ENCODE measurements at regions not wholly inside any gene's neighbourhood (a gene's known extent, or its start where the extent isn't known, plus 50 kb on each side); places are given as distances from the start of the nearest gene placed in this dataset.
"Not testable (repeated sequence)": the region's sequence is repeated elsewhere in the genome, so short reads cannot be mapped to it uniquely, and the experiment has no call there.

DNA sequence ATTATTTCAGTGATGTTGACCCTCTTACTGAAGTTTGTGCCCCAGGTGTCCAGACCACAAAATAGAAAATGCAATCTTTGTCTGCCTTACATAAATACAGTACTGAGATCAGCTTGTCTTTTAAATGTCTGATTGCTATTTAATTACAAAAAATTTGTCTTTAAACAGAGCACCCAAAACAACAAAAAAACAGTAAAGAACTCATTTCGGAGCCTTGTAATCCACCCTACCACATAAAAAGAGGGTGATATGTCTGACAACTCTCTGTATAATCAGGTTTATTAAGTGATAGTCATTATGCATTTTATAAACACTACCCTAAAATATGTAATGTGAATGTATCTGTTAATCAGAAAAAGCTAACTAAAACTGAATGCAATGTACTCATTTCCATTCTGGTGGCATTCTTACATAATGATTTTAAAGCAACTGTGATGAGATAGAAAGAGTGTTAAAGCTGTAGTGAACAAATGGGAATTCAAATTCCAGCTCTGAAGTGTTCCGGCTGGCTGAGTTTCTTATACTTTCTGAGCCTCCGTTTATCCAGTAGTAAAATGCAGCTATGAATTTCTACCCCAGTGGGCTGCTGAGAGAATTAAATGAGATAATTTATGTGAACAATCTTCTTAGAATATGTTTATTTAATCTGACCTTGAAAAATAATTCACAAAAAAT, 486.6 kb downstream of the USP25 start:
- DNase-seq (ENCODE audit: low read depth, low spot score): no peak

DNA sequence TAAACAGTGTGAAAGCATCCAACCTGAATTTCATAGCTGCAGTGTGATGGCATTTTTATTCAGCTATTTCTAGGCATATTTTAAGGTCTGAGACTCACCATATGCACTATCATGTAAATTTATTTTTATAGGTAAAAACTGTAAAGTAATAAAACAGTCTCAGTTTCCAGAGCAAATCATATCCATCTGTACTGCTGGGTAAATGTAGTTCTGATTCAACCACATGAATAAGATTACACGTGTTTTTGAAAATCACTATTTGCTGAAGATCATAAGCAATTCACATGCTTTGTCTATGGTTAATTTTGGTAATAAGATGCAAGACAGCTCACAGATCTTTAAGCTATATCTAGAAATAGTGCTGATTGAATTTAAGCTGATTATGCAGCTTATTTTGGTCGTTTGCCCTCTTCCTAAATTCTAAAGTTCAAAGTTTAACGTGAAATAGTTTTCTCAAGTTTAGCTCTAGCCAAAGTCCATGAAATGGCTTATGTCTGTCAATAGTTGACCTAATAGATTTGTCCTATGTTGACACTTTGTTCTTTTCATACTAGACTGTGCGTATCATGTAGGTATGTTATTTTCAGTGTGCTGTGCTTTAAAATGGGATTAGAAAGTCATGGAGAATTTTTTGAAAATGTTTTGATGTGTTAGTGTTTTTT, 489.0 kb downstream of the USP25 start:
- DNase-seq (ENCODE audit: low read depth, low spot score): no peak

- DNase-seq (ENCODE audit: low read depth, low spot score): not testable (repeated sequence)
Measured at GRCh38 chr21:16224756-16225155, 495.0 kb downstream of the USP25 start.

DNA sequence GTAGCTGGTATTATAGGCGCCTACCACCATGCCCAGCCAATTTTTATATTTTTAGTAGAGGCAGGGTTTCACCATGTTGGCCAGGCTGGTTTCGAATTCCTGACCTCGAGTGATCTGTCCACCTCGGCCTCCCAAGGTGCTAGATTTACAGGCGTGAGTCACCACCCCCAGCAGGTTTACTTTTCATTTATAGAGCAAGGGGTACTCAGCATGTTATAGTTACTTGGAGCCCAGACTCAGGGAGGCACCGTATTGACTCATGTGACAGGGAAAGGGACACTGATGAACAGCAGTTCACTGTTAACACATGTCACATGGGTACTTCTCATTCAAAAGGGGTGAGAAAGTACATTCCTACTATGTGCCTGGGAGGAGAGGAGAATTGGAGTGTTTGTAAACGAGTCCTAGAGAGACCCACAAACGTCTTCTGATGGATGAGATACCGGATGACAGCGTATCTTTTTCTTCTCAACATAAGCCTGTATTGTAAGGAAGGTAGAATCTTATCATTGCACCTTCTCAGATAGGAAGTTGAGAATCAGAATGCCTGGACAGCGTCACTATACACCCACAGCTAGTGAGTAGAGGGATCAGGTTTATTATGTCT, 510.0 kb downstream of the USP25 start:
- no peak for DNase-seq (ENCODE audit: low read depth, low spot score)

DNA sequence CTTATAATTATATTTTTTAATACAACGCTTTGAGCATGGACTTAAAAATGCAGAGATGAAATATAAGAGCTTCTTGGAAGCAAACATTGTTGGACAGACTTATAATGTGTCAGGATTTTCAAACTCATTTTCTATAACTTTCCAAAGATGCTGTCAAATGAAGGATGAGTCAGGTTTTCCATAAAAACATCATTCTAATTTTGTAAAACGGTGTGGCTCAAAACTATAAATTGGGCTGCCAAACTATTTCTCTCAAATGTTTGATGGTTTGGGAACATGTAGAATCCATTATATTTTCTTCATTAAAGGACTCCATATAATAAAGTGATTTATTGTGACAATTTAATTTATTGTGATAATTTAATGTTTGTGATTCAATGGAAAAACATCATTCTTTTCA, 511.2 kb downstream of the USP25 start:
- no peak for DNase-seq (ENCODE audit: low read depth, low spot score)

DNA sequence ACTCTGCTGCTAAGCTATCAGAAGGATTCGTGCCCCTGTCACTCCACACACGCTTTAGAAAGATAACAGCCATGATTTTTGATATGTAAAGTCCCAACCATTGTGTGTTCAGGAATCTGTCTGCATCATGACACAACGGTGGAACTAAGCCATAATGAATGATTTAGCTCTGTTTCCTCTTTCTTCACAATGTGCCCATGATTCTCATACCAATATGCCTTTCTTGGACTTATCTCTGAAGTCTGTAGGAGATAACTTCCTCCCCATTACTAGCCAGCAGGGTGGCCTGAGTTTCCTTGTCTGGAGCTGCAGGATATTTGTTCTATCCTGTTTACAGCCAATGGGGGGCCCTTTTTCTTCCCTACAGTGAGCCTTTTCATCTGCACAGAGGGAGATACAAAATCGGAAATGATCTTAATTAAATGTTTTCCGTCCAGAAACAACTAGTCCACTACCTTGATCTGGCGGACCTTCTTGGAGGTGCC, 511.7 kb downstream of the USP25 start:
- peak; percentile 33 for DNase-seq (ENCODE audit: low read depth, low spot score)

DNA sequence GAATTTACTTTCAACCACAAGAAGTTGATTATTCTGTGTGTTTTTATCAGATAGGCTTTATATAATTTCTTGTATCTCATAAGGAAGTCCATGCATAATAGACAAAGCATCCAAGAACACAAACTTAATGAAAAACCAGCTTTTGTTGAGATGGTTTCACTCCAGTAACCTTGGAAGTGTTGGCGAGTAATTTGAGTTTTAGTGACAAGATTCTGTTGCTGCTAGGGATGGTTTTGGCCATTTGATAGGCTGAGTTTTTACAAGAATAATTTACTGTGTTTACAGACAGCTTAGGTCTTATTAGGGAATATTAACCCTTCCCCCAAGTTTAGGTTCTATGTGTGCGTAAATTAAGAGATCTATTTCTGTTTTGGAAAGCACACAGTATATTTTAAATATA, 513.6 kb downstream of the USP25 start:
- DNase-seq (ENCODE audit: low read depth, low spot score): no peak

DNA sequence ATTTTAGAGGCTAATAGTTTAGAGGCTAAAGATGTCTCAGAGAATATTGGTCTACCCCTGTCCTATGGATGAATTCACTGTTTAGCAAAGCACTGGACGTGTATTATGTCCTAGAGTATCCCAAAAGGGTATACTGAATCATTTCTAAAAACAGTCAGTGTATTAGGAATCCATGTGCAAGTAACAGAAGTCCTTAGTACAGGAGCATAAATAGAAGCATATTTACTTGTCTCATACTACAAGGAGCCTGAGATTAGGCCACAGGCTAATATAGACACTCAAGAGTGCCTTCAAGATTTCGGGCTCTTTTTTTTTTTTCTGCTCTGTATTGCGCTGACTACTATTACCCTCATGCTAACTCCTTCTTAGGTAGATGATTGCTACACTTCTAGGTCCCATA, 518.9 kb downstream of the USP25 start:
- no peak for DNase-seq (ENCODE audit: low read depth, low spot score)

DNA sequence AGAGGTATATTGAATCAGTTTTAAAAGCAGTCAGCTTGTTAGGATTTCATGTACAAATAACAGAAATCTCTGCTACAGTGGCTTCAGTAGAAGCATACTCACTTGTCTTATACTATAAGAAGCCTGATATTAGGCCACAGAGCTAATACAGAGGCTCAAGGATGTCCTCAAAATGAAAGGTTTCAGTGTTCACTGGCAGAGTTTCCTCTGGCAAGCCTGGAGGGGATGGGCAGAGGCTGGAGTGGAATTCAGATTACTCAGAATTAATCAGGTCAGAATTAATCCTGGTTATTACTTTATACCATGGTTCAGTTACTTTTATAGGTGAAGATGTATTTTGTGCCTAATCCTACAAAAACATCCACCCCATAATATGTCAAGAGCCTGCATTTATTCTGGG, 520.5 kb downstream of the USP25 start:
- DNase-seq (ENCODE audit: low read depth, low spot score): no peak

DNA sequence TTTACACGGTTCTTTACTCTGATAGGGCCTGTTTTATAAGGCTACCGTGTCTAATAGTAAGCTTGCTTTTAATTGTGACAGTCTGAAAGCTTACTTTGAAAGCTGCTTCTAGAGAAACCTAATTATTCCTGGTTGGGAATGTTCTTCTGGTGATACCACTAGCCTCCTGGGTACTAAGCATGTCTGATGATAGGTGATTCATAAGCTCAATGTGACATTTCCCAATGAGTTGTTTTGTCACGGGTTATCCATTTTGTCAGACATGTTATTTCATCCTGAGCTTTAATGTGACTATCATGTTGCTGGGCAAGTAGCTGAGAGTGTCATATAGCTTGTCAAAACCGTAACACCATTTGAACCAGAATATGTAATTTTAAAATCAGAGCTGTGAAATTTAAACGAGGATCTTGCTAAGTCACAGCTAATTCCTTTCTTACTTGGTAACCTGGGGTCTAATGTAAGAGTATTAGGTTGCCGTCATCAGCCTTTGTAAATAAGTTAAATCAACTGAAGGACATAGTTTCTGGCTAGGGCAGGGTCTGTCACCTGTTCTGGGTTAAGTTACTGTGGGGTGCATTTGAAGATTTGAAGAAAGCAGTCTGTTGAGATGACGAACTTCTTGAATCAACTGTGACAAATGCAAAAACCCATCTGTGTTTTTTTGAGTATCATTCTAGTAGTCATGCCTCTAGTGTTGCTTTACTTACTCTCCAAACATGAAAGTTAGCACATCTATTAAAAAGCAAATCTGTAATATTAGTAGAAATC, 529.2 kb downstream of the USP25 start:
- DNase-seq (ENCODE audit: low read depth, low spot score): no peak

DNA sequence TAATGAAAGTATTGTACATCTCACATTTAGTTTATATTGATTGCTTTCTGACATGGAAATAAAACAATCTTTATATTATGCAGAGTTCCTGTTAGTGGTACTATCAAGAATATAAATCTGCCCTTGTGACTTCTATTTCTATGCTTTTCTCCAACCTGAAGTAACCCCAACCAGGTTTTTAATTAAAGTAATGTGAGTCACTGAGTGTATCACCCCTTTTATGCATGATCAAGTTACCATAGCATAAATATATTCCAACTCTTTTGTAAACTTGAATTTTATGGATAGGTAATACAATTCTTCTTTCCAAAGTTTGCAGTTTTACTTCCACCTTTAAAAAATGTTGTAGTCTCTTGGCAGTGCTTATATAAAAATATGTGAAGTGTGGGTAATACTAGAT, 532.3 kb downstream of the USP25 start:
- no peak for DNase-seq (ENCODE audit: low read depth, low spot score)

- no peak for DNase-seq (ENCODE audit: low read depth, low spot score)
Measured at GRCh38 chr21:16264319-16264718, 534.5 kb downstream of the USP25 start.

- DNase-seq (ENCODE audit: low read depth, low spot score): no peak
Measured at GRCh38 chr21:16269476-16269875, 539.7 kb downstream of the USP25 start.

DNA sequence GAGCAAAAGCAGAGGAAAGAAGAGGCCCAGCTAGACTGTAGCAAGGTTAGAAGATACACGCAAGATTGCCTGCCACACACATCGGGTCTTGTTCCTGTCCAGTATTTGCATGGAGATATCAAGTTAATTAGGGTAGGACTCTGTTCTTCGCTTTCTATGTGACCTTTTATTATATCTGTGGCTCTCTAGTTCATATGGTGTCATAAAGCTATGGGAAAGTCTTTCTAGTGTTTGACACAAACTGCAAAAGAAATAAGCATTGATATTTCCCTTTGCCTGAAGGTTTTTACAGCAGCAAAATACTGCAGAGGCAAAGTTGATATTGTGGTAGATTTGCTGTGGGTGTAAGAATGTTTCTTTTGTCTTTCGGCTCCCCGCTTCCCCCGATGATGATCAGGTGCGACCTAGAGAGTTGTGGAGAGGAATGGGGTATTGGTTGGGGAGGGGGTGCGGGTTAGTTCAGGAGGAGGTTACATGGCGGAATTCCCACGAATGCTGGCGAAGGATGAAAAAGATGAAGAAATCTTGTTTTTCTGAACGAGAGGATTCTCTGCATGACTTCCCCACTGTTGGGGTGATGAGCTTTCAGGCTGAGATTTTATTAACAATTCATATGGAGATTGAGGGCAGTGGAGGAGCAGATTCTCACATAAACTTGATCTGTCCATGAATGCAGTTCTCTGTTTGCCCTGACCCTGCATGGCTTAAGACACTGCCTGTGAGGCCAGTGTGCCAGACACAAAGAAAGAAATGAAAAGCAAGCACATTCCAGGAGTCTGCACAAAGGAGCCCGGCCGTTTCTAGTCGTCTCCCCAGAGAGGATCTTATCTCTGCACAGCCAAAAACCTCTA, 550.2 kb downstream of the USP25 start:
- peak; percentile 83 for DNase-seq (ENCODE audit: low read depth, low spot score)

GRCh38 chr21:16280686-16281091, 550.9 kb downstream of the USP25 start:
- DNase-seq (ENCODE audit: low read depth, low spot score): no peak

DNA sequence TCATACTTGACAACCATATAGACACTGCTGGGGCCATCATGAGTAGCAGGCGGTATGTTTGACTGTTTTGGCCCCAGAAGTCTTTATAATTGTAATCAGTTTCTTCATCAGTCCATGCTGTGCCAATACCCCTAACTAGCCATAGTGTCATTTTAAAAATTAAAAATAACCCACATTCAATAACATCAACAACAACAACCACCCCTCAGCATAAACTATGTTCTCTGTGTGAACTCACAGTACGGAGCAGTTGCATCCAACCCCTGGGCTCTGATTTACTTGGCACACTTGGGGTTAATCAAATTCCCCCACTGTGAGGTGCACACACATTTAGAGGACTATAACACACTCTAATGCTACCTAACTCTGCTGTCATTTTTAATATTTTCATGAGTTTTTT, 553.7 kb downstream of the USP25 start:
- no peak for DNase-seq (ENCODE audit: low read depth, low spot score)

DNA sequence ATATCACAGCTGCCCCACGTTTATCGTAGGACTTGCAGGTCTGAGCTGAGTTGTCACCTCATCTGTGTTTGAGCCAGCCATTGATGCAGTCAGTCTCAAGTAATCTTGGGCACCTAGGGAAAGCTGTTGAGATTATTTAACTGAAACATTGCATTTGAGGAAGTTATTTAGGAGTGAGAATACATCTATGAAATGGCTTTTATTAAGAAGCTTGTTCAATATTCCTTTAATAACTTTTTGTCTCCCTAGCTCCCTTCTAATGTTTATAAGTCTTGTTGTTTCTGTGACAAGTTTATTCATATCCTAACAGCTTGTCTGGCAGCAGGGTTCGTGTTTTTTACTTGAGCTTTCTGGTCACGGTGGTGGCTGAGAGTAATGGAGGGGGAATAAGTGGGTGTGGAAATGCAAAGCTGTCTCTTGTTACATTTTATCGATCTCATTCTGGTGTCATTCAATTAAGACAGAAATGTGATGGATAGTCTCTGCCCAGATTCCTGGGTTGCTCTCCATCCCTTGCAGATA, 555.9 kb downstream of the USP25 start:
- no peak for DNase-seq (ENCODE audit: low read depth, low spot score)

GRCh38 chr21:16287046-16287445, 557.3 kb downstream of the USP25 start:
- DNase-seq (ENCODE audit: low read depth, low spot score): no peak

- DNase-seq (ENCODE audit: low read depth, low spot score): no peak
Measured at GRCh38 chr21:16291296-16291695, 561.5 kb downstream of the USP25 start.

DNA sequence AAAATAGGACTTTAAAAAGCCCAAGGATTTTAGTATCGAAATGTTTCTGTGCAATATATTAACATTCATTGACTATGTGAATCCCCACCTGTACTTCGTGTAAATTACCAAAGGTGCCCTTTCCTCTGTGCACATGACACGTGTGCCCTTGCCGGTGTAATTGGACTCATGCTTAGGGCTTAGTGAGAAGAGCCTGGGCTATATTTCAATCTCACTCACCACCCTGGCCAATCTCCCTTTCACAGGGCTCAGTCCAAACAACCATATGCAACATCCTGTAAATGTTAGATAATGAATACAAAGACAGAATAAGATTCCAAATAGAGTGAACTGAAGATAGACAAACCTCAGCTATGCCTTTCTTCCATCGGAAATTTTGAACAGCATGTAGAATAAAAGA, 564.3 kb downstream of the USP25 start:
- no peak for DNase-seq (ENCODE audit: low read depth, low spot score)

DNA sequence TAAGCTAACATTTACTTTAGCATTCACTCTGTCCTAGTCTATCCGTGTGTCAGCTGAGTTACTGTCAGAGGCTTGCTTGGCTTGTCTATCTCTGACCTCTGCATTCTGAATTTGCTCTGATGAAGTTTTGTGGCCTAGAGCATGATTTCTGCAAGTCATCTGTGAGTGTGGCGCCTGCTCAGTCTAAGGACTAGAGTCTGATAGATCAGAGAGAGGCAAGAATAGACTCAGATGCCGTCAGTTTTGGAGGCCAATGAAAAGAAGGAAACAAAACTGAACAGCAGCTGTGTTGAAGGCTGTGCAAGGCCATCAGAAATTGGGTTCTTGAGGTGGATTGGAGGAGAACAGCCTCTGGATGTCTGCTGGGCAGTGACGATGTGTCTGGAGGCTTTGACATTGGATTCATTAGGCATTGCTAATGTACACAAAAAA, 573.1 kb downstream of the USP25 start:
- no peak for DNase-seq (ENCODE audit: low read depth, low spot score)

Measured in smooth muscle cell of the brain vasculature (primary cell).